Gastrocnemius medialis (tissue), 4 donors: ENCODE measurements at regions not wholly inside any gene's neighbourhood (a gene's known extent, or its start where the extent isn't known, plus 50 kb on each side); places are given as distances from the start of the nearest gene placed in this dataset.

ENCODE experiments used
- ATAC-seq, 2 donors: fragments of 150-250 bp; one replicate each; pipeline ENCODE4 v1.9.1; 2016
- DNase-seq, 2 donors: peaks; one replicate each; pipeline ENCODE4 v3.0.0-alpha.2; 2019
- H3K27ac ChIP-seq, 4 donors: fragments of 200-600 bp; sonication (generic); 1 replicate in 1 of 4; 2 replicates in 3 of 4; pipeline ENCODE4 v1.5.1; 2016 to 2018; ENCODE audit warnings: mild to moderate bottlenecking in 2 of 4, moderate library complexity in 1 of 4
- H3K27me3 ChIP-seq, 3 donors: fragments of 200-600 bp; sonication (generic) in 2 of 3; 1 replicate in 1 of 3; 2 replicates in 2 of 3; pipeline versions ENCODE4 v1.5.1 to v1.6.0; 2016 to 2019; ENCODE audit warnings: mild to moderate bottlenecking in 1 of 3, moderate library complexity in 1 of 3
- H3K36me3 ChIP-seq, 2 donors: fragments of 200-600 bp; sonication (generic) in 1 of 2; one replicate each; pipeline ENCODE4 v1.5.1; 2017 to 2018
- H3K4me1 ChIP-seq, 2 donors: fragments of 200-600 bp; sonication (generic) in 1 of 2; one replicate each; pipeline ENCODE4 v1.5.1; 2016 to 2017; ENCODE audit warnings: mild to moderate bottlenecking in 2 of 2
- H3K4me3 ChIP-seq, 4 donors: fragments of 200-600 bp; sonication (generic) in 3 of 4; 1 replicate in 1 of 4; 2 replicates in 3 of 4; pipeline ENCODE4 v1.5.1; 2016 to 2019; ENCODE audit warnings: mild to moderate bottlenecking in 2 of 4
- H3K9me3 ChIP-seq, 3 donors: fragments of 200-600 bp; sonication (generic) in 2 of 3; 1 replicate in 1 of 3; 2 replicates in 2 of 3; pipeline ENCODE4 v1.5.1; 2016 to 2019
- POLR2A ChIP-seq, 2 donors: fragments of 450-650 bp; IDR thresholded peaks; one replicate each; pipeline ENCODE4 v1.6.1; 2017; ENCODE audit warnings: antibody characterized with exemption in 2 of 2, mild to moderate bottlenecking in 2 of 2, moderate library complexity in 2 of 2
- in situ Hi-C, 4 donors: fragments of 200-750 bp; cut with MboI; loops; one replicate each; pipeline versions ENCODE4 v1.15.0 to v1.8.0; 2017; ENCODE audit warnings: low sequenced_read_pairs in 4 of 4
- intact Hi-C: fragments of 100-400 bp; cut with DNase I; formaldehyde crosslinking; loops from one replicate; pipeline ENCODE4 v1.15.1; 2023; ENCODE audit warnings: low total_unique reads
- TF ChIP-seq, protein P1 (sequence below), 5 experiments: fragments of 450-650 bp in 3 of 5; fragments of 200-600 bp in 2 of 5; sonication (generic) in 2 of 5; IDR thresholded peaks in 4 of 5; conservative IDR thresholded peaks in 1 of 5; 1 replicate in 4 of 5; 2 replicates in 1 of 5; pipeline ENCODE4 v1.5.1; 2016 to 2019; ENCODE audit warnings: antibody characterized with exemption in 5 of 5, mild to moderate bottlenecking in 3 of 5, moderate library complexity in 3 of 5

DNA sequence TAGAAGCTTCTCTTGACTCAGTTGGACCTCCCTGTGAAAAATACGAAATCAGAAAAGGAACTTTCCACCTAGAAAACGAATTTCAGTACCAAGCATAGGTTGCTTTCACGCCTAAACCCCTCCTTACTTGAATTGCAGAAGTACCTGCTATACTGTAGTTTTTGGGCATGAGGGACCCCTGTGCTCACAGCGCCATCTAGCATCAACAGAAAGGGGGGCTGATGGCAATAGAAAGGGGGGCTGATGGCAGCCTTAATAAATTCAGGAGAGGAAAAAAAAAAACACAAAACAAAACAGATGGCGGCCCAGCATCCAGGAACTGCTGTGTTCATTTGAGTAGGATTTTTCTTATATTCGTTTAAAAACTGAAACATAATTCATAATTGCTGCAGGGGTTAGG lies 96.7 kb downstream of the NPAP1 start:
- Histone ChIP-seq H3K4me1 (no peaks in the 10 kb centered on the region), H3K36me3 (no peaks in the 10 kb centered on the region), H3K27ac (no peak overlapping the region), H3K4me3 (peak overlapping the region; percentile 40 to 54 (median 52)), H3K27me3 (peaks cover 0 to 16% (median 13%) of the 10 kb centered on the region in 3 donors), H3K9me3 (peaks cover 0 to 6% (median 0%) of the 10 kb centered on the region in 3 donors)
- TF ChIP-seq, protein P1, sequence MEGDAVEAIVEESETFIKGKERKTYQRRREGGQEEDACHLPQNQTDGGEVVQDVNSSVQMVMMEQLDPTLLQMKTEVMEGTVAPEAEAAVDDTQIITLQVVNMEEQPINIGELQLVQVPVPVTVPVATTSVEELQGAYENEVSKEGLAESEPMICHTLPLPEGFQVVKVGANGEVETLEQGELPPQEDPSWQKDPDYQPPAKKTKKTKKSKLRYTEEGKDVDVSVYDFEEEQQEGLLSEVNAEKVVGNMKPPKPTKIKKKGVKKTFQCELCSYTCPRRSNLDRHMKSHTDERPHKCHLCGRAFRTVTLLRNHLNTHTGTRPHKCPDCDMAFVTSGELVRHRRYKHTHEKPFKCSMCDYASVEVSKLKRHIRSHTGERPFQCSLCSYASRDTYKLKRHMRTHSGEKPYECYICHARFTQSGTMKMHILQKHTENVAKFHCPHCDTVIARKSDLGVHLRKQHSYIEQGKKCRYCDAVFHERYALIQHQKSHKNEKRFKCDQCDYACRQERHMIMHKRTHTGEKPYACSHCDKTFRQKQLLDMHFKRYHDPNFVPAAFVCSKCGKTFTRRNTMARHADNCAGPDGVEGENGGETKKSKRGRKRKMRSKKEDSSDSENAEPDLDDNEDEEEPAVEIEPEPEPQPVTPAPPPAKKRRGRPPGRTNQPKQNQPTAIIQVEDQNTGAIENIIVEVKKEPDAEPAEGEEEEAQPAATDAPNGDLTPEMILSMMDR (IDR thresholded peaks at IDR 0.05 in 4 of 5, conservative IDR thresholded peaks at IDR 0.05 in 1 of 5), result no peak
- TF ChIP-seq POLR2A (IDR thresholded peaks at IDR 0.05), result no peak
- in situ Hi-C loops, result no loop called here
- intact Hi-C loops, result no loop called here
- DNase-seq, result no peak
- ATAC-seq, result no peak

- Histone ChIP-seq H3K9me3 (peaks cover 0 to 6% (median 0%) of the 10 kb centered on the region in 3 donors), H3K36me3 (no peaks in the 10 kb centered on the region), H3K27ac (no peak overlapping the region), H3K4me3 (peak overlapping the region; percentile 40 to 54 (median 52)), H3K4me1 (no peaks in the 10 kb centered on the region), H3K27me3 (peaks cover 0 to 16% (median 13%) of the 10 kb centered on the region in 3 donors)
- TF ChIP-seq, protein P1 (IDR thresholded peaks at IDR 0.05 in 4 of 5, conservative IDR thresholded peaks at IDR 0.05 in 1 of 5), result no peak
- ATAC-seq, result peak; percentile 69 to 91
- in situ Hi-C loops, result no loop called here
- DNase-seq, result peak; percentile 24 to 63
- intact Hi-C loops, result no loop called here
Observed at GRCh38 chr15:24772686-24773373, 97.3 kb downstream of the NPAP1 start.

- Histone ChIP-seq H3K4me3 (no peak overlapping the region), H3K9me3 (peaks cover 0 to 6% (median 0%) of the 10 kb centered on the region in 3 donors), H3K27me3 (peaks cover 0 to 21% (median 8%) of the 10 kb centered on the region in 3 donors), H3K36me3 (no peaks in the 10 kb centered on the region), H3K4me1 (no peaks in the 10 kb centered on the region), H3K27ac (no peak overlapping the region)
- DNase-seq (no peak), ATAC-seq (no peak)
- in situ Hi-C loops, result no loop called here
- TF ChIP-seq, protein P1 (IDR thresholded peaks at IDR 0.05 in 4 of 5, conservative IDR thresholded peaks at IDR 0.05 in 1 of 5), result no peak
- TF ChIP-seq POLR2A (IDR thresholded peaks at IDR 0.05), result no peak
- intact Hi-C loops, result no loop called here
Observed at GRCh38 chr15:24777307-24777706, 101.7 kb downstream of the NPAP1 start.

DNA sequence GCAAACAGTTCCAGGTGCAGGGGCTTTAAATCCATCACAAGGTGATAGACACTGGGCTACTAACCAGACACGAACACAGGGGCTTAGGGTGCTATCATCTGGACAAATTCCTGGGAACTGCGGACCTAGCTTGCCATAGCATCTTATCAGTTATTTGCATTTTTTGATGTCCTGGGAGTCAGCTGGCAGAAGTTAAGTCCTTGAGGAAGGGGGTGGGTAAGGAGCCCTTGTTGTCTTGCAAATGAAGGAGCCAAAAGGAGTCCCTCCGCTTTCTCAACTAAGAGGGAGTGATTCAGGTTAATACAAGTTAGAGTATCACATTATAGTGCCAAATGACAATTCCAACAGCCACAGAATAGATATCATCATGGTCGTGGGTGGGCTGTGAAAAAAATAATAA lies 108.9 kb downstream of the NPAP1 start:
- ATAC-seq (no peak), DNase-seq (no peak)
- intact Hi-C loops (no loop called here), in situ Hi-C loops (no loop called here)
- Histone ChIP-seq H3K27me3 (peaks cover 0 to 5% (median 0%) of the 10 kb centered on the region in 3 donors), H3K4me3 (no peak overlapping the region), H3K27ac (no peak overlapping the region), H3K9me3 (no peaks in the 10 kb centered on the region), H3K4me1 (no peaks in the 10 kb centered on the region), H3K36me3 (no peaks in the 10 kb centered on the region)
- TF ChIP-seq, protein P1 (IDR thresholded peaks at IDR 0.05 in 4 of 5, conservative IDR thresholded peaks at IDR 0.05 in 1 of 5), result no peak
- TF ChIP-seq POLR2A (IDR thresholded peaks at IDR 0.05), result no peak
